ENCODE measurements at regions not wholly inside any gene's neighbourhood (a gene's known extent, or its start where the extent isn't known, plus 50 kb on each side); places are given as distances from the start of the nearest gene placed in this dataset.

DNA sequence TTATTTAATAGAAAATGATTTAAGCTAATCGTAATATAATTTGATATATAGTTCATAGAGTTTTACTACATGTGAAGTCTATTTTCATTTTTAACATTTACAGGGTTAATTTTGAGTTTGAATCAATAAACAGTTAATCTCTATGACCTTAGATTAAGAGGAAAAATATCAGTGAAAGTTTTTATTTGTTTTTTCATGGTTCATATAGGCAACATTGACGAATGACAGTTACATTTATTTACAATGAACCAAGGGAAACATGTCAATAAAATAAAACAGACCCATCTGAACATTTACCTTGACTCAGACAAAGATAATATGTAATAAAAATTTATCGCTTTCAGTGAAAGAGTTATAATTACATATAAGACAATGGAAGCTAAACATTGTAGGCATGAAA is 346.6 kb upstream of the SLITRK5 start:
- no peak for TF ChIP-seq POLR2AphosphoS5 (IDR thresholded peaks at IDR 0.05)
- TF ChIP-seq, protein P1, sequence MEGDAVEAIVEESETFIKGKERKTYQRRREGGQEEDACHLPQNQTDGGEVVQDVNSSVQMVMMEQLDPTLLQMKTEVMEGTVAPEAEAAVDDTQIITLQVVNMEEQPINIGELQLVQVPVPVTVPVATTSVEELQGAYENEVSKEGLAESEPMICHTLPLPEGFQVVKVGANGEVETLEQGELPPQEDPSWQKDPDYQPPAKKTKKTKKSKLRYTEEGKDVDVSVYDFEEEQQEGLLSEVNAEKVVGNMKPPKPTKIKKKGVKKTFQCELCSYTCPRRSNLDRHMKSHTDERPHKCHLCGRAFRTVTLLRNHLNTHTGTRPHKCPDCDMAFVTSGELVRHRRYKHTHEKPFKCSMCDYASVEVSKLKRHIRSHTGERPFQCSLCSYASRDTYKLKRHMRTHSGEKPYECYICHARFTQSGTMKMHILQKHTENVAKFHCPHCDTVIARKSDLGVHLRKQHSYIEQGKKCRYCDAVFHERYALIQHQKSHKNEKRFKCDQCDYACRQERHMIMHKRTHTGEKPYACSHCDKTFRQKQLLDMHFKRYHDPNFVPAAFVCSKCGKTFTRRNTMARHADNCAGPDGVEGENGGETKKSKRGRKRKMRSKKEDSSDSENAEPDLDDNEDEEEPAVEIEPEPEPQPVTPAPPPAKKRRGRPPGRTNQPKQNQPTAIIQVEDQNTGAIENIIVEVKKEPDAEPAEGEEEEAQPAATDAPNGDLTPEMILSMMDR (IDR thresholded peaks at IDR 0.05): no peak
